ENCODE measurements at regions not wholly inside any gene's neighbourhood (a gene's known extent, or its start where the extent isn't known, plus 50 kb on each side); places are given as distances from the start of the nearest gene placed in this dataset.

DNA sequence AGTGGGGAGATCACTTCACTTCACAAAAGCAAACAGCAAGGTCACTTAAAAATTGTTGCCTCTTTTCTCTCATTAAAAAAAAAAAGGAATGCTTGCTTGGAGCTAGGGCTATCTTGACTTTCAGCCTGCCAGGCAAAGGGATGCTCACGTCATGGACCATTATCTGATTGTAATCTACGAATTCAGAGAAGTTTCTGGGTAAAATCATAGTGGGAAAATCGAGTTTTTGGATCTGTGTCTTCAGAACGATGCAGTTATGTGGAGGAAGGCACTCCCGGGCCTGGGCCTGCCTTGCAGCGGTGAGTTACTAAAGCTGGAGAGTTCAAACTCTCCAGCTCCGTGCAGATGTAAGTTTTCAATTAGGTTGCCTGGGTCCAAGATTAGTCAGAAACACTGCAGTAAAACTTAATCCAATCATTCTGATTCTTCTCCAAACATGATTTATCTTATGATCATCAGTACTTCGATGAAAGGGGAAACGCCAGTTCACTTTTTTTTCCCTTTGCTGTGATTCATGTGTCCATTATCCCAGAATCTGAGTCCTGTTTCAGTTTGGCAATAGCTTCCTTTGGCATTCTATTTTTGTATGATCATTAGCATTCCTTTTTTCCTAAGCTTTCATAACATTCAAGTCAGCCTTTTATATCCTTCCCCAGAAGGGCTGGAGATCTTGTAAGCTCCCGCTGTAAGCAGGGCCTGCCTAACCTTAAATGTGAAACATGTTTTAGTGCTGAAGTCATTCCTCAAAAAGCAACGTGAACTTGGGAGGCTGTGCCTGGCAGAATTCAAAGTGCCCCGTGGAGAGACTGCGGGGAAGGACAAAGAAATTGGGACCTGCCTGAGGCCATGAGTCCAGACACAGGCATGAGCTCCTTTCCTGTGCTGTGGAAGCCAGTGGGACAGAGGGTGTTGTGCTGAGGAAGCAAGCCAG is 119.3 kb upstream of the TWIST2 start:
- TF ChIP-seq, protein P1, sequence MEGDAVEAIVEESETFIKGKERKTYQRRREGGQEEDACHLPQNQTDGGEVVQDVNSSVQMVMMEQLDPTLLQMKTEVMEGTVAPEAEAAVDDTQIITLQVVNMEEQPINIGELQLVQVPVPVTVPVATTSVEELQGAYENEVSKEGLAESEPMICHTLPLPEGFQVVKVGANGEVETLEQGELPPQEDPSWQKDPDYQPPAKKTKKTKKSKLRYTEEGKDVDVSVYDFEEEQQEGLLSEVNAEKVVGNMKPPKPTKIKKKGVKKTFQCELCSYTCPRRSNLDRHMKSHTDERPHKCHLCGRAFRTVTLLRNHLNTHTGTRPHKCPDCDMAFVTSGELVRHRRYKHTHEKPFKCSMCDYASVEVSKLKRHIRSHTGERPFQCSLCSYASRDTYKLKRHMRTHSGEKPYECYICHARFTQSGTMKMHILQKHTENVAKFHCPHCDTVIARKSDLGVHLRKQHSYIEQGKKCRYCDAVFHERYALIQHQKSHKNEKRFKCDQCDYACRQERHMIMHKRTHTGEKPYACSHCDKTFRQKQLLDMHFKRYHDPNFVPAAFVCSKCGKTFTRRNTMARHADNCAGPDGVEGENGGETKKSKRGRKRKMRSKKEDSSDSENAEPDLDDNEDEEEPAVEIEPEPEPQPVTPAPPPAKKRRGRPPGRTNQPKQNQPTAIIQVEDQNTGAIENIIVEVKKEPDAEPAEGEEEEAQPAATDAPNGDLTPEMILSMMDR (IDR thresholded peaks at IDR 0.05) = no peak
- TF ChIP-seq POLR2A (IDR thresholded peaks at IDR 0.05) = no peak
